HG02678 (cell line): ENCODE measurements at regions not wholly inside any gene's neighbourhood (a gene's known extent, or its start where the extent isn't known, plus 50 kb on each side); places are given as distances from the start of the nearest gene placed in this dataset.

Experiments
- ATAC-seq: cut with Tn5 transposase; IDR thresholded peaks from one replicate; pipeline ENCODE4 v1.9.1; 2021; ENCODE audit warnings: mild to moderate bottlenecking, moderate library complexity; ENCODE audit not compliant: unreplicated experiment

DNA sequence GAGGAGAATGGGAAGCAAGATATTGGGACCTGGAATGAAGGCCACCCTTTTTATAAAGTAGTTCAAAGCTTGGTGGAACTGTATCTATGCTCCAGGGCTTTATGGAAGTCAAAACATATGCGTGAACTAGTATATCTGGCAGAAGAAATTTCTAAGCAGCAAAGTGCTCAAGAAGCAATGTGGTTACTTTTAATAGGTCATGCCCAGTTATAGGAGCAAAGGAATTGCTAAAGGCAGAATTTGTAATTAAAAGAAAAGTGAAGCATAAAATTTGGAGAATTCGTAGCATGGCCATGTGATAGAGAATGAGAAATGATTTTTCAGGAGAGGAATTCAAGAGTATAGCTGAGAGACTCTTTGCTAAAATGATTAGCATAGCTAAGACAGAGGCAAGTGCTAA lies 1110.4 kb downstream of the XPNPEP1 start:
- ATAC-seq = no peak

DNA sequence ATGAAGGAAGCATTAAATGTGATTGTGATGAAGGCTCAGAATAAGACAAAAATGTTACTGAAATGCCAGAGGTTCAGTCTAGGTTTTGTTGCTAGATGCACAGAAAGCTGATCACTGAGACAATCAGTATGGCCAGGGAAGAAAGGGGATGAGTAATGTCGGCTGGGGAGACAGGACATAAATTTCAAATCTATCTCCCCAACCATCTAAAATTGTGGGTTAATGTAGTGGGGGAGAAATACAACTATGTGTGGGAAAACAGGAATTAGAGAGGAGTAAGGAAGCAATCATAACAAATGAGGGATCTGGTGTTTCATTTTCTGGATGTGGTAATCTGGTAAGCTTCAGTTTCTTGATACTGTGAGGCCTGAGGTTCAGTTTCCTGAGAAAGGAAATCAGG lies 1111.0 kb downstream of the XPNPEP1 start:
- ATAC-seq = no peak

DNA sequence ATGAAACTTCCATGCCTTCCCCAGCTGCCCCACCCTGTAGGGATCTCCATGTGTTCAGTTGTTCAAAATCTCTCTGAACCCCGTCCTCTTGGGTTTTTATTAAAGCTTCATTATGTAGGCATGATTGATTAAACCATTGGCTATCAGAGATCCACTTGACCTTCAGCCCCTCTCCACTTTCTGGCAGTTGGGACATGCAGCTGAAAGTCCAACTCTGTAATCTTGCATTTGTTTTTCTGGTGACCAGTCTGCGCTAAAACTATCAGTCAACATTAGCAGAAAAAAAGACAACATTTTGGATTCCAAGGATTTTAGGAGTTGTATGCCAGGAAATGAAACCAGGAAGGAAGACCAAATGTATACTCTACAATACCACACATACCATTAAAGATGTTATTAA lies 1115.1 kb downstream of the XPNPEP1 start:
- no peak for ATAC-seq

DNA sequence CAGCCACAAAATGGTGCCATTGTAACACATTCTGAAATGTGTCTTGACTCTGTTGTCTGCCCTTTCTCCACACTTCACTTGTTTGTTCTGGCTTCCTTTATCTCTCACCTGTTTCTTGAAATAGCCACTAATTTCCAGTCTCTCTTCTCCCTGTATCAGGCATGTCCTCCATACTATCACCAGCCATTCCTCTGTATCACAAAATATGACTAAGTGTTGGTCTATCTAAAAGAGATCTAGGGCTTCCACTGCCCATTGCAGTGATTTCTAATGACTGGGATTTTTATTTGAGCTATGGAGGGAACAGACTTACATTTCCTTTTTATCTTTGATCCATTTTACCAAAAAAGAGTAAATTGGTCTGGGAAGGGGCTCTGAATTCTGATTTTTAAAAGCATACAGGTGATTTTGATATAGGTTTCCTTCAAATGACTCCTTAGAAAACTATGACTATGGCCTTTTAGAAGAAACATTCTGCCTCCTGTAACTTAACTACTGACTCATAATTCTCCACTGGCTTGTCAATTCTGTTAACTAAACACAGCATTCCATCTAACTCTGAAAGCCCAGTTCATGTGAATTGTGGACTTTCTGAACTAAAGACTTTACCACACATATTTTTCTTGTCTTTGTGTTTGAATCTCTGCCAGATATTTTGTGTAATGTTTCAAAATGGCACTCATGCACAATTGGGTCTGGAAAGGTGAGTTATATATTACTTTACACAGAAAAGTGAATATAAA lies 1121.4 kb downstream of the XPNPEP1 start:
- no peak for ATAC-seq

DNA sequence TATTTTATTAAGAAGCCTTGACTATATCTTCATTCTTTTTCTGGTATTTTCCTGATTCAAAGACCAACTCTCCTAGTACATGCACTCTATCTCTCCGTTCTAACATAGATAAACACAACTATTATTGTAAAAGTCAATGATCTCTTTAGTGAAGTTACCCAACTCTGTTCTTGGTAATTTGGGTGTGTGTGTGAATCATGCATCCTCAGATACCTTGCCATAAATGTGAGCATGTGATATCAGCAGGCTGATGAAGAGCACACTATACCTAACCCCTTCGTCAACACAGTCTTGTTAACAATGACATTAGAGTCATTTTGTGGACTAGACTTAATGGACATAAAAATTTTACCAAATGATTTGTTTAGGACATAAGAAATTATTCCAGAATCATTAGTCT lies 1122.1 kb downstream of the XPNPEP1 start:
- ATAC-seq = no peak

DNA sequence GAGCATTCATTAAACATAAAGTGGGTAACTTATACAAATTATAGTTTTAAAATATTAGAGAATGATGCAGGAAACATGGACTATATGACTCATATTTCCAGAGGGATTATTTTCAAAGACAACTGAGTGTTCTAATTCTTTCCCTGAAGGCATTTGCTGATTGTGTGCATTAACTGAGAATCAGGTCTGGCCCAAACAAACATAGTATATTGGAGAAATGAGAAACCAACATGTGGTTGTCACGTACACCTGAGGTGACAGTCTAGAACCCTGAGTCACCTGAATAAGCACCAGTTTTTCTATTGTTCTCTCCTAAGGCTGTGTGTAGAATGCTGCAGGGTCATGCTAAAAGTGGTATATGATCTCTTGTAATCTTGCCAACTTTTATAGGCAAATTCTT lies 1125.7 kb downstream of the XPNPEP1 start:
- no peak for ATAC-seq

DNA sequence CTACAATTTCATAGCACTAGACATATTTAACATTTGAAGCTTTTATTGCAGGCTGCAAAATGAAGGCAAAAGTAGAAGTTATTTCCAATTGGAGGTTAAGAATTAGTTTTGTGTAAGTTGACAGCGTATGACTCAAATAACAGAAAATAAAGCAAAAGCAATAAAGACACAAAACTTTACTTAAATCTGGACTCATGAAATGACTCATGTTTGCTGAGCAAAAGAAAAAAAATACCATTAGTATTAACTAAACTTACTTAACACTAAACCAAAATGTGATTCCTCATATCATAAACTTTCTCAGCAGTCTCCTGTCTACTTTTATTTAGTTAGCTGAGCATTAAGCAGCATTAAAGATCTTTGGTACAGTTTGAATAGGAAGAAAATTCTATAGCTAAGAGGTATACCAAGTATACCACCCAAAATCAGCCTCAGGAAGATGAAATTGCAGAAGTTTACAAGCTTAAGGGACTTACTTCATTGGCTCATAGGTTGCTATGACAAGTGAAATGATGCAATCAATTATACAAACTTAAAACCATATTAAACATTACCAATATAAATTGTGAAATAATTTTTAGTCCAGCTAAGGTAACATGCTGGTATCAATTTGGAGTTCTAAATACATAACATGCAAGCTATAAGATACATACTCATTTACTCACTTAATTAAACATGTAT lies 1131.4 kb downstream of the XPNPEP1 start:
- no peak for ATAC-seq

DNA sequence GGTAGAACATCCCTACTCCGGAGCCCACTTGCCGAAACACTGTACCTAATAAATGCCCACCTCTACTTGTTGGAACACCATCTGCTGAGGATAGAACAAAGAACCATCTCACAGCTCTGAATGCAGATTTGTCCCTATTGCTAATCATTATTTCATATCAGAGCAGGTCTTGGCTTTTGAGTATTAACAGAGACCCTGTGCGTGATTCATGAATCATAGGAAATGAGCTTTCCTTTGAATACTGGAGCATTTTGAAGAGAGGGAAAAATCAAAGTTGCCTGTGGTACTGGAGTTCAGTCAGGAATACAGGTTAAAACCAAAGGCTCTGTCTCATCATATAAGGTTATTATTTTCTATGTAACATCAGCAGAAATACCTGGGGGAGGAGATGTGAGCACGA lies 1132.3 kb downstream of the XPNPEP1 start:
- no peak for ATAC-seq

DNA sequence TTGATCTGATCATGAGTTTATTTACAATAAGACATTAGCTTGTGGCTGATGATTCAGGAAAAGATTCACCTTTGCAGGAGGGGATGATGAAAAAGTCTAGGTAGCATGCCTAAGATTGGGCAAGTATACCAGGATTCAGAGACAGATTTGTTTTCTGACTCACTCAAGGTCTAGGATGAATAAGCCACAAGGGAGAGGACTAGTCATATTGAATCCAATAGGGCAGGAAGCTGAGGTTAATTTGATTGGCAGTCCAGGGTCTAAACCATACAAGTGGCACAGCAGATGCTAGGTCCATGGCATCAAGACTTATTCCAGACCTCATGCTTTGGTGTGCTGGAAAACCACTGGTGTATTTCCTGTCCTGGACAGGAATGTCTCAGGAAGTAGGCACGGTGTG lies 1133.4 kb downstream of the XPNPEP1 start:
- ATAC-seq = peak; percentile 83

DNA sequence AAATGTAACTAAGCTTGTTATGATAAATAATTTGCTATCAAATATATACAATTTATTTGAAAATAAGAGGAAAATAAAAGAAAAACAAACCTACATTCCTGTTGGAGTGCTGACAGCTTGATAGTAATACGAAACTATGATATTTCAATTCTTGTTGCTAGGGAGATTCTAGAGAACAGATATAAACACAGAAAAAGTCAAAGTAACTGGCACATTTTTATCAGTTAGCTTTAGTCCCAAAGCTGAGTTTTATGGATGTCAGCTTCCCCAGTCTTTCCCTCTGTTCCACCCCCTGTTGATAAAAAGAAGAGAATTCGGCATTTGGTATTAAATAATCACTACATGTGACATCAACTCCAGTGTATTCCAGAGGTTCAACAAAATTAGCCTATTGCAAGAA lies 1134.0 kb downstream of the XPNPEP1 start:
- ATAC-seq = no peak

DNA sequence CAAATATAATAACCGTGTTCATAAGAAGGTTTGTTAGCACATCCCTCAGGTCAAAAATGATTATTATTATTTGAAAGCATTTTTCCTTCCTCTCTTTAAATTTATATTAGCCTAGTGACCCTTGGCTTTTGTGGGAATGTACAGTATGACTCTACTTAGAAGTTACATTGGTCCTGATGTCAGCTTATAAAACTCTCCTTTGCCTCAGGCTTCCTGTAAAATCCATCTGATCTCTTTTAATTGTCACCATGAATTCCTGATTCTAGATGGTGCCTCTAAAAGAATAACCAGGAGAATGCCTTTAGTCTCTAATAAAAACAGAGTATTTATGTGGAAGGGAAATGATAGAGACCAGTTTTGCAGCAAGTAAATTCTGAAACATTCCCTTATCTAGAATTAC lies 1134.4 kb downstream of the XPNPEP1 start:
- no peak for ATAC-seq

DNA sequence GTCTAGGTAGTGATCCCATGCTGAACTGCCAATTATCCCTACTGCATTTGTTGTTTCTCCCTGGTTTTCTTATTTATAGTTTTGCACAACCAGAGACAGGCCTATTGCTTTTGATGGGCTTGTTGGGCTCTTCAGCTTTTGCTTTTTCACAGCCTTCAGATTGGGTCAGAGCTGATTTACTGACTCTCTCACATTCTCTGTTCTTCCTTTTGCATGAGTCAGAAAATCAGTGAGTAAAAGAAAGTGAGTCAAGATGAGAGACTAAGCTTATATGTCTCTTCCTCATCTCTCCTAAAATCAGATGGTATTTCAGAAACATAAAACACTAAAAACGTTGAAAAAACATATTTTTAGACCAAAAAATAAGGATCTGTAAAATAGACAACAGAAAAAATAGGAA lies 1135.4 kb downstream of the XPNPEP1 start:
- no peak for ATAC-seq

DNA sequence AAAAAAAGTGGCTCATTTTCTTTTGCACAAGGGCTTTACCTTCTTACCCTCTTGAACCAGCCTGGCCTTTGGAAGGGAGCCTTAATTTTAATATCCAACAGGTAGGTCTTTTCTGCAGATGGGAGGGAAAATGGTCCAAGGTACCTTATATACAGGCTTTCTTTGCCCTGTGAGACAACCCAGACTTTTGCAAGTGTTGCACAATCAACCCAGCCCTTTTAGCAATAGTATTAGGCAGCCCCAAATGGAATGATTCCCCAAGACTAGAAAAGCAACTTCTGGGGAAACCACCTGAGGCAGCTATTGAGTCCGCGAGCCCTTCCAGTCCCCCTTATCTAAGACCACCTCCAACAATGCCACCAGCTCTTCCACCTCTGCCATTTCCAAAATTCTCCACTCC lies 1138.3 kb downstream of the XPNPEP1 start:
- no peak for ATAC-seq

DNA sequence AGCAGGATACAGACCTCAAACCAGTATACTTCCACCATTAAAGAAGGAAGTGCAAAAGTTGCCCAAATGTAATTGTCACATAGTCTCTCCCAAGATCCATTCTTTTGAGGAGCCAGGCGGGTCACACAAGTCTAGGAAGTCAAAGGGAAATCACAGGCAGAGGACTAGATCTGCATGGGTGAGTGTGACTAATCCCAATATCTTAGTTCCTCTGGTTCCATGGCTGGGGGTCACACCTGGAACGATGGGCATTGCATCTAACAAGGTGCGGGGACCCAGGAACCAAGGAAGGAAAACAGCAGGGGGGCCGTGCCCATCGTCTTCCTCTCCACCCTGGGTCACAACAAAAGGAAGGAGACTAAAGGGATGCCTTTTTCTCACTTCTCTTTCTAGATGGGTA lies 1138.8 kb downstream of the XPNPEP1 start:
- ATAC-seq = no peak

DNA sequence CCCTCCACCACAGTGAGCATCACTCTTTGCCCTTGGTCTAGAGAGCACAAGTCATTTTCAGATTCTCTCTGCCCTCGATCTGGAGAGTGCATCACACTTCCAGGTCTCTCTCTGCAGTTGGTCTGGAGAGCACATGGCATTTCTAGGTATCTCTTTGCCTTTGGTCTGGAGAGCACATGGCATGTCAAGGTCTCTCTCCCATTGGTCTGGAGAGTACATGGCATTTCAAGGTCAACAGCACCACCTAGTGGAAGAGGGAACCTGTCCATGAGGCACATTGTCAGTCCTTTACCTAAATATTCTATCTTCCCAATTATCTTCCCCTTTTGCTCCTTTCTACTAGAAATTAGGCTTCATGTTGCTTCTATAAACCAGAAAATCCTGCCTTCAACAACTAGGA lies 1139.4 kb downstream of the XPNPEP1 start:
- peak; percentile 65 for ATAC-seq

DNA sequence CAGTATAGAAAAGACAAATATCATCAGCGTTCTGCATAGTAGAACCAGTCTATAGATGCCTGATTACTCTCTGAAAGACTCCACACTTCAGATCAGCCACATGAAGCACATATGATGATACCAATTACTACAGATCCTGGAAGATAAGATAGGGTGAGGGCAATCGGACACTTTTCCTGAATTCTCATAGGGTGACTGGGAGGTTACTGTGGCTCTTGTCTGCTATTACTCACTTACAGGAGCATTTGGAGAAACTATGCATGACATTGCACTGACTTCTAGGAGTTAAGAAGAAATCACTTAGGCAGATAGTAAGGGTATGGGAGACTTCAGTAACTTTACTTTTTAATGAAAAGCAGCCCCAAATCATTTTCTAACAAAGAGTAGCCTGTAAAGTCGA lies 1140.9 kb downstream of the XPNPEP1 start:
- no peak for ATAC-seq

DNA sequence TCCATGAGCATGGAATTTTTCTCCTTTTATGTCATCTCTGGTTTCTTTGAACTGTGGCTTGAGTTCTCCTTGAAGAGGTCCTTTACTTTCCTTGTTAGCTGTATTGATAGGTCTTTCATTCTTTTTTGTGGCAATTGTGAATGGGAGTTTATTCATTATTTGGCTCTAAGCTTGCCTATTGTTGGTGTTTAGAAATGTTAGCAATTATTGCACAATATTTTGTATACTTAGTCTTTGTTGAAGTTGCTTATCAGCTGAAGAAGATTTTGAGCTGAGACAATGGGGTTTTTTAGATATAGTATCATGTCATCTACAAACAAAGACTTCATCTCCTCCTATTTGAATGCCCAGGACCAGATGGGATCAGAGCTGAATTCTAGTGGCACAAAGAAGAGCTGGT lies 1143.8 kb downstream of the XPNPEP1 start:
- ATAC-seq = no peak

DNA sequence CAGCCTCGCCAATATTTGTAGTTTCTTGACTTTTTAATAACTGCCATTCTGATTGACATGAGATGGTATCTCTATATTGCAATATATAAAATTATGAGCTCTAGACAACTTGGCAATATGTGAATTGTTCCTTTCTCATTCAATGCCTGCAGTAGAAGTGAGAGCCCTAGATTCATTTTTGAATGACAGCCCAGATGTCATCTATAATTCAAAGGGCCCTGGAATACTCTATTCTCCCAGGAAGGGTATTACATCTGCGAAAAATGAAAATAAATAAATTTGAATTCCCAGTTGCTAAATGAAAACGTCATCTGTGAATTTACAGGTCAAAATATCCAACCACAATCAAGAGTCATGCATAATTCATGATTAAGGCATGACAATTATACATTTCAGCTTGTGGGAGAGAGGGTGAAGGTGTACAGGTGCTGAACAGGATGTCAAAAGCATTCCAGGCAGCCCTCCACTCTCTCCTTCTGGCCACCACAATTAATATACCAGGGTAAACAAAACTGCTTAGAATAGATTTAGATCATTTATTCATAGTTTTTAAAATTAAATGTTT lies 1147.3 kb downstream of the XPNPEP1 start:
- no peak for ATAC-seq

DNA sequence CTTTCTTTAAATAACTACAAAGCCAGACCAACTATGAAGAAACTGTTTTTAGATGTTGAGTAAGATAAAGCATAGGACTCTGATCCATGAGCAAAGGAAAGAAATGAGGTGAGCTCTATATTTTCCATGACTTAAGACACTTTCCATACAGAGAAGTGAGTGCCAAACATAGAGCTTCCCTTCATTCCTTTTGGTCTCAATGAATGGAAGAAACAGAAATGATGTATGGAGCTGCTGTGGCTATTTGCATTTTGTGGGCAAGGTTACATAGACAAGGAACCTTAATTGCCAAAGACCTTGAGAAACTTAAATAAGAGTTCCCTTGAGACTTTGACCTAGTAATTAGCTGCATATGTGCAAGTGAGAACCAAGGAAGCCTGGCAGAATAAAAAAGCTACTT lies 1152.2 kb downstream of the XPNPEP1 start:
- ATAC-seq = no peak

DNA sequence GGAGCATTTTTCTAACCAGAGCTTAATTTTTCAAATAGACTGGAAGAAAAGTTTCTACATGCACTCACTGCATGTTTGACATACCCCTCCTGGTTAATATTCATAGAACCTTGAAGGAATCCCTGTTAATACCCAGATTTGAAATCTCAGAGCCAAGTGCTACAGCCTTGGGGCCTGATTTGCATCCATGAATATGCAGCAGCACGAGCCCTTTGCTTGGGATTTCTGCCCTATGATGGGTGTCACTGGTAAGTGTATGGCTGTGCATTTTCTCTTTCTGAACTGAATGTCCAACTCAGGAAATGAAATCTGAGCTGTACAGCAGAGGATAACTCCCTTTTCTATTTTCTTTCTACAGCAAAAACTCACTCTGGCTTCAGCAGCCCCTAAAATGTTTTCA lies 1157.5 kb downstream of the XPNPEP1 start:
- no peak for ATAC-seq

DNA sequence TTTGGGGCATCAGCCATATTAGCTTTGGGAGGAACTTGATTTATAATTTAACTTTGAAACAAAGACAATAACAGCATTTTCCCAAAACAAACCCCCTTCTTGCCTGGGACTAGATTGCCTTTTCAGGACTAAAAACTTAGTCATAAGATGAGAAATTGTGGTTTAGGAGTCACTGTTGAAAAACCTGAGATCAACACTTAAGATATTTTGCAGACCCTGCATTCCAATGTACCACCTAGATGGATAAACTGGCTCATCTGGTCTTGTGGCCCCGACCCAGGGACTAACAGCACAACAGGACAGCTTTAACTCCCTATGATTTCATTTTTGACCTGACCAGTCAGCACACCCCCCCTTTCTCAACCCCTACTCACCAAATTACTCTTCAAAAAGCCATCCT lies 1165.4 kb downstream of the XPNPEP1 start:
- ATAC-seq = no peak

DNA sequence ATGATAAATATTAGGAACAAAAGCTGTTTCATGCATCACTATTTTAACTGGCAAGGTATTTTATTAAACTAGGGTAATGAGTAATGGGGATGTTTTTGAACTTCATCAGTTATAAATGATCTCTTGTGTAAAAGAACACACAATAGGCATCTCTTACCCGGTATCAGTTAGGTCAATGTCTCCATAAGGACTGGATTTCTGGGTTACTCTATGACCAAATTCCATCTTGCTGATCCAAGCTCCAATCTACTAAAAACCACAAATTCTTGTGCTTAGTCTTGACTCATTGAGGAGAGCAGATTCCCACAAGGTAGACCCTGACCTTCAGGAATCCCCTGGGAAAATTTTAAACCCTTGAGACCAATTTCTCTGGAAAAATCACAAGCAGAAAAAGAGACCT lies 1167.7 kb downstream of the XPNPEP1 start:
- ATAC-seq = no peak
